Body of pancreas (tissue), 4 donors: ENCODE measurements at regions not wholly inside any gene's neighbourhood (a gene's known extent, or its start where the extent isn't known, plus 50 kb on each side); places are given as distances from the start of the nearest gene placed in this dataset. TPM values are rescaled to one million over a fixed set of nuclear protein-coding genes. Genes with fewer than 3 reads are reported as not detected.

ENCODE experiments used
- ATAC-seq: fragments of 150-250 bp; one replicate; pipeline ENCODE4 v1.9.1; 2016
- DNase-seq, 4 donors: peaks; one replicate each; pipeline ENCODE4 v3.0.0-alpha.2; 2019
- H3K27ac ChIP-seq, 4 donors: fragments of 200-600 bp; sonication (generic); 1 replicate in 3 of 4; 2 replicates in 1 of 4; pipeline versions ENCODE4 v1.5.1 to v1.6.1; 2016 to 2019; ENCODE audit warnings: mild to moderate bottlenecking in 1 of 4, mixed read lengths in 1 of 4, moderate library complexity in 1 of 4
- H3K27me3 ChIP-seq, 2 donors: fragments of 200-600 bp; sonication (generic); one replicate each; pipeline ENCODE4 v1.6.0; 2016; ENCODE audit warnings: mild to moderate bottlenecking in 1 of 2
- H3K36me3 ChIP-seq, 2 donors: fragments of 200-600 bp; sonication (generic); replicated peaks in 1 of 2; 2 replicates each; pipeline ENCODE4 v1.5.1; 2016; ENCODE audit warnings: low read depth in 2 of 2; ENCODE audit not compliant: insufficient read depth in 1 of 2
- H3K4me1 ChIP-seq: fragments of 200-600 bp; sonication (generic); one replicate; pipeline ENCODE4 v1.6.0; 2016
- H3K4me3 ChIP-seq, 2 donors: fragments of 200-600 bp; sonication (generic); 1 replicate in 1 of 2; 2 replicates in 1 of 2; pipeline ENCODE4 v1.5.1; 2016 to 2019
- H3K9me3 ChIP-seq, 3 donors: fragments of 200-600 bp; sonication (generic); 1 replicate in 2 of 3; 2 replicates in 1 of 3; pipeline ENCODE4 v1.5.1; 2016
- POLR2A ChIP-seq, 3 donors: fragments of 450-650 bp; IDR thresholded peaks; one replicate each; pipeline ENCODE4 v1.6.1; 2016; ENCODE audit warnings: antibody characterized with exemption in 3 of 3, mild to moderate bottlenecking in 2 of 3
- WGBS, 2 donors: methylation state at CpG; one replicate each; pipeline ENCODE4 v1.1.5; 2017; 5-methylcytosine and 5-hydroxymethylcytosine counted together
- intact Hi-C: fragments of 100-400 bp; cut with DNase I; formaldehyde crosslinking; loops from one replicate; pipeline ENCODE4 v1.15.1; 2023
- small RNA-seq: library from RNA; depleted of rRNA; stranded (forward); fragments of <200 nt; gene quantifications from one replicate; pipeline ENCODE3, GENCODE V24; 2016
- TF ChIP-seq, protein P1 (sequence below), 7 experiments: fragments of 450-650 bp in 4 of 7; fragments of 200-600 bp in 3 of 7; sonication (generic) in 3 of 7; IDR thresholded peaks; one replicate each; pipeline ENCODE4 v1.5.1; 2016 to 2019; ENCODE audit warnings: antibody characterized with exemption in 7 of 7

- intact Hi-C loops = no loop called here
- Histone ChIP-seq H3K9me3 (no peaks in the 10 kb centered on the region), H3K4me3 (no peak overlapping the region), H3K27ac (no peak overlapping the region), H3K4me1 (peaks cover 13% of the 10 kb centered on the region), H3K27me3 (no peaks in the 10 kb centered on the region), H3K36me3 (no peaks in the 10 kb centered on the region)
- no peak for TF ChIP-seq POLR2A (IDR thresholded peaks at IDR 0.05)
- TF ChIP-seq, protein P1, sequence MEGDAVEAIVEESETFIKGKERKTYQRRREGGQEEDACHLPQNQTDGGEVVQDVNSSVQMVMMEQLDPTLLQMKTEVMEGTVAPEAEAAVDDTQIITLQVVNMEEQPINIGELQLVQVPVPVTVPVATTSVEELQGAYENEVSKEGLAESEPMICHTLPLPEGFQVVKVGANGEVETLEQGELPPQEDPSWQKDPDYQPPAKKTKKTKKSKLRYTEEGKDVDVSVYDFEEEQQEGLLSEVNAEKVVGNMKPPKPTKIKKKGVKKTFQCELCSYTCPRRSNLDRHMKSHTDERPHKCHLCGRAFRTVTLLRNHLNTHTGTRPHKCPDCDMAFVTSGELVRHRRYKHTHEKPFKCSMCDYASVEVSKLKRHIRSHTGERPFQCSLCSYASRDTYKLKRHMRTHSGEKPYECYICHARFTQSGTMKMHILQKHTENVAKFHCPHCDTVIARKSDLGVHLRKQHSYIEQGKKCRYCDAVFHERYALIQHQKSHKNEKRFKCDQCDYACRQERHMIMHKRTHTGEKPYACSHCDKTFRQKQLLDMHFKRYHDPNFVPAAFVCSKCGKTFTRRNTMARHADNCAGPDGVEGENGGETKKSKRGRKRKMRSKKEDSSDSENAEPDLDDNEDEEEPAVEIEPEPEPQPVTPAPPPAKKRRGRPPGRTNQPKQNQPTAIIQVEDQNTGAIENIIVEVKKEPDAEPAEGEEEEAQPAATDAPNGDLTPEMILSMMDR (IDR thresholded peaks at IDR 0.05) = no peak
- 82 to 83% methylated on average over 2 of the region's 2 CpGs for WGBS, 2 donors
- ATAC-seq (no peak), DNase-seq (no peak)
Observed at GRCh38 chr15:70151003-70151402, 53.3 kb upstream of the TLE3 start.

- intact Hi-C loops = no loop called here
- DNase-seq = no peak
- H3K4me3 ChIP-seq = no peak overlapping the region
- H3K27ac ChIP-seq = no peak overlapping the region
- peaks cover 13% of the 10 kb centered on the region for H3K4me1 ChIP-seq
- no peaks in the 10 kb centered on the region for H3K36me3 ChIP-seq
- ATAC-seq = no peak
- TF ChIP-seq, protein P1 (IDR thresholded peaks at IDR 0.05) = no peak
- TF ChIP-seq POLR2A (IDR thresholded peaks at IDR 0.05) = no peak
- no peaks in the 10 kb centered on the region for H3K27me3 ChIP-seq
- H3K9me3 ChIP-seq = no peaks in the 10 kb centered on the region
Observed at GRCh38 chr15:70150405-70150747, 52.7 kb upstream of the TLE3 start.

DNA sequence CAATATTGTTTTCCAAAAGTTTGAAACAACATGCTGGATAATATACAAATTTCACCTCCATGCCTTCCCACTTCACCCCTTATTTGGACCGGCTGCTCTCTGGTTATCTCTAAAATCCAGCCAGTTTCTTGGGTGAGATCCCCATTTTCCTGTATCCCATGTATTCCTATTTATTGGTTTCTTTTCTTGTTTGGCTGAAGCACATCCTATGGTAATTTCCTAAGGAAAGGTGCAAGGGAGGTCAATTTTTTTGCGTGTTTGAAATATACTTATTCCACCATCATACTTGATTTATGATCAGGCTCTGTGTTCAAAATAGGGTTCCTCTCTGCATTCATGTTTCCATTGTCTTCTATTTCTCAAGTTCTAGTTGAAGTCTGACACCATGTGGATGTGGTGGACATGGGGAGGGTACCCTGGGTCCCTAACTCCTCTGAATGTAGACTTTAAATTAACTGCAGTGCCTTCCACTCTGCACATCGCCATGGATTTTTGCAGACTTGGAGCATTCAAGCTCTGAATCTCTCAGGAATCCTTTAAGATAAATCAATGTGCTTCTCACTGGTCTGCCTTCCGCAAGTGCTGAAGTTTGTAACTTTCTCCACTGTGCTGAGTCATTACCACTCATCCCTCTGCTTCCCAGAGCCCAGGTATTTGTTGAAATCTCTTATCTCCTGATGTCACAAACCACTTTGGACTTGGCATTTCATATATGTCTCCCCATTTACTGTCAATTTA lies 52.1 kb upstream of the TLE3 start:
- ATAC-seq (no peak), DNase-seq (no peak)
- TF ChIP-seq, protein P1 (IDR thresholded peaks at IDR 0.05) = no peak
- TF ChIP-seq POLR2A (IDR thresholded peaks at IDR 0.05) = no peak
- Histone ChIP-seq H3K4me3 (no peak overlapping the region), H3K27ac (no peak overlapping the region), H3K4me1 (peaks cover 13% of the 10 kb centered on the region), H3K36me3 (no peaks in the 10 kb centered on the region), H3K9me3 (no peaks in the 10 kb centered on the region), H3K27me3 (no peaks in the 10 kb centered on the region)
- intact Hi-C loops = no loop called here
- WGBS, 2 donors = 85 to 90% methylated on average over 4 of the region's 4 CpGs

- no peaks in the 10 kb centered on the region for H3K9me3 ChIP-seq
- no peak for TF ChIP-seq POLR2A (IDR thresholded peaks at IDR 0.05)
- TF ChIP-seq, protein P1 (IDR thresholded peaks at IDR 0.05) = no peak
- no peaks in the 10 kb centered on the region for H3K36me3 ChIP-seq
- H3K27me3 ChIP-seq = no peaks in the 10 kb centered on the region
- WGBS, 2 donors = 80 to 87% methylated on average over 4 of the region's 4 CpGs
- ATAC-seq (no peak), DNase-seq (no peak)
- peaks cover 13% of the 10 kb centered on the region for H3K4me1 ChIP-seq
- H3K4me3 ChIP-seq = no peak overlapping the region
- H3K27ac ChIP-seq = no peak overlapping the region
- intact Hi-C loops = no loop called here
Observed at GRCh38 chr15:70147778-70148177, 50.1 kb upstream of the TLE3 start.

Small RNAs in the stretch of these regions (small RNA-seq; reads per million reads assigned to genes)
- not detected for gene RNU6-745P
